Endothelial cell of umbilical vein (primary cell): ENCODE measurements at regions not wholly inside any gene's neighbourhood (a gene's known extent, or its start where the extent isn't known, plus 50 kb on each side); places are given as distances from the start of the nearest gene placed in this dataset.

Experiments used
- CTCF ChIP-seq, 2 donors: IDR thresholded peaks; 1 replicate in 1 of 2; 2 replicates in 1 of 2; pipeline ENCODE4 v1.5.1; 2011; ENCODE audit warnings: low read length in 2 of 2, mild to moderate bottlenecking in 2 of 2, moderate library complexity in 2 of 2, control low read depth in 1 of 2, inconsistent platforms in 1 of 2, low read depth in 1 of 2; ENCODE audit not compliant: insufficient read depth in 1 of 2; ENCODE audit errors: extremely low read depth in 1 of 2
- EZH2 ChIP-seq: IDR thresholded peaks from 2 replicates; pipeline ENCODE4 v1.6.1; 2012; ENCODE audit warnings: borderline replicate concordance, low read depth, mild to moderate bottlenecking, moderate library complexity, low read length, inconsistent platforms; ENCODE audit not compliant: severe bottlenecking
- GATA2 ChIP-seq: IDR thresholded peaks from 2 replicates; pipeline ENCODE4 v1.7.0; 2011; ENCODE audit warnings: low read depth, mild to moderate bottlenecking, moderate library complexity, mixed read lengths, low read length; ENCODE audit not compliant: insufficient read length, insufficient read depth
- JUN ChIP-seq: IDR thresholded peaks from 2 replicates; pipeline ENCODE4 v1.6.1; 2011; ENCODE audit warnings: borderline replicate concordance, low read depth; ENCODE audit not compliant: insufficient read length, insufficient read depth
- MYC ChIP-seq: IDR thresholded peaks from one replicate; pipeline ENCODE4 v1.6.1; 2011; ENCODE audit warnings: mild to moderate bottlenecking, low read depth, low read length
- POLR2A ChIP-seq: IDR thresholded peaks from 2 replicates; pipeline ENCODE4 v1.6.1; 2012; ENCODE audit warnings: low read depth, mild to moderate bottlenecking, control low read depth, low read length
- POLR2AphosphoS5 ChIP-seq: IDR thresholded peaks from 2 replicates; pipeline ENCODE4 v1.6.1; 2012; ENCODE audit warnings: low read depth, mild to moderate bottlenecking, control low read depth, low read length, moderate library complexity; ENCODE audit not compliant: insufficient read depth

DNA sequence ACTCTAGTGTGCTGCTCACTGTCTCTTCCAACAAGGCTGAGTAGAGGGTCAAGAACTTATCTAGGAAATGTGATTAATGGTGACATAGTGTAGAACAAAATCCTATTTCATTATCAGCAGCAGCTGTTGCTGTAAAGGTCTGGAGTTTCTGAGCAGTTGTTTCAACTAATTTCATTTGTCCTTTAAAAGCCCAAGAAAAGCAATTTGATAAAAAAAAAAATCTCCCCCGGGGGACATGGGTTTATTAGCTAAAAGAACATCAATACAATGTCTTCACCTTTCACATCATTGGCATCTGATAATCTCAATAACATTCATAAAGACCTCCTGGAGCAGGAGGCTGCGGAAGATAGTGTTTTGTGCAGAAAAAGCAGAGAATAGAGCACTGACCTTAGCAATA lies 468.1 kb downstream of the KCTD16 start:
- no peak for TF ChIP-seq CTCF (IDR thresholded peaks at IDR 0.05; ENCODE audit: extremely low read depth in 1 of 2, insufficient read depth in 1 of 2, low read depth in 1 of 2, low read length in 2 of 2)
- TF ChIP-seq POLR2A, result no peak
- no peak for TF ChIP-seq MYC
- TF ChIP-seq GATA2, result no peak
- TF ChIP-seq EZH2, result no peak
- no peak for TF ChIP-seq POLR2AphosphoS5
- TF ChIP-seq JUN, result no peak
